Left lung (tissue), 4 donors: ENCODE measurements at regions not wholly inside any gene's neighbourhood (a gene's known extent, or its start where the extent isn't known, plus 50 kb on each side); places are given as distances from the start of the nearest gene placed in this dataset.

Source experiments
- ATAC-seq: fragments of 200-7000 bp; cut with Tn5 transposase; one replicate; pipeline ENCODE4 v1.9.1; 2020; ENCODE audit warnings: moderate library complexity
- DNase-seq, 4 donors: peaks; one replicate each; pipeline ENCODE4 v3.0.0-alpha.2; 2013 to 2020
- H3K27ac ChIP-seq, 2 donors: fragments of 200-600 bp; sonication (generic) in 1 of 2; one replicate each; pipeline versions ENCODE4 v1.5.0 to v1.8.0; 2020 to 2021
- H3K27me3 ChIP-seq, 2 donors: fragments of 200-600 bp; sonication (generic) in 1 of 2; one replicate each; pipeline versions ENCODE4 v1.5.0 to v1.8.0; 2020 to 2021
- H3K36me3 ChIP-seq, 2 donors: fragments of 200-600 bp; sonication (generic) in 1 of 2; one replicate each; pipeline versions ENCODE4 v1.5.0 to v1.8.0; 2020 to 2021
- H3K4me1 ChIP-seq, 2 donors: fragments of 200-600 bp; one replicate each; pipeline ENCODE4 v1.8.0; 2021
- H3K4me3 ChIP-seq, 2 donors: fragments of 200-600 bp; sonication (generic) in 1 of 2; one replicate each; pipeline versions ENCODE4 v1.5.0 to v1.8.0; 2020 to 2021; ENCODE audit warnings: mild to moderate bottlenecking in 1 of 2
- H3K9me3 ChIP-seq, 2 donors: fragments of 200-600 bp; sonication (generic) in 1 of 2; one replicate each; pipeline versions ENCODE4 v1.5.0 to v1.8.0; 2020 to 2021
- intact Hi-C, 2 donors: fragments of 100-400 bp; cut with DNase I; formaldehyde crosslinking; loops; one replicate each; pipeline versions ENCODE4 v1.11.2 to v1.14.2; 2022
- TF ChIP-seq, protein P1 (sequence below), 2 donors: fragments of 200-600 bp; sonication (generic) in 1 of 2; IDR thresholded peaks; one replicate each; pipeline versions ENCODE4 v1.5.0 to v1.8.0; 2021; ENCODE audit warnings: antibody characterized with exemption in 2 of 2
- donor health status: DM: no; HTN: yes; CAD: no.
- donor health status: DM: no; HTN: no; CAD: no.

DNA sequence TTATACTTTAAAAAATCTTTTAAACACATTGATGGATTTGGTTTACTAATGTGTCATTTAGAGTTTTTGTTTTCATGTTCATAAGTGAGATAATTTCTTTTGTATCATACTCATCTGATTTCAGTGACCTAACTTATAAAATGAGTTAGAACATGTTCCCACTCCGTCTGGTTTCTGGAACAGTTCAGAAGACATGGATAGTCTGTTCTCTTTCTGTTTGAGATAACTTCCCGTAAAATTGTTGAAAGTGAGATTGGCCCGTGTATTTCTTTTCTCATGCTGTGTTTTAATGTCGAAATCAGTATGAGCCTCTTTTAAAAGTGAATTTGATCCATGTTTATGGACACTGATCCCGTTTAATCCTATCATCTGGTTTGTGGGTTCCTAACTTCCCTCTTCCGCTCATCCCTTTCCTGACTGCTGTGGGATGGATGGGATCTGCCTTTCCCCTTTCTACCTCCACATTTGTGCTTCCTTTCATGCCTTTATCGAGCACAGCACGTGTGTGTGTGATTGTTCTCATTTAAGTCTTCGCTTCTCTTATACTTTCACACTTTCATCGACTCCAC, 78.9 kb downstream of the COPS8 start:
- DNase-seq (no peak), ATAC-seq (no peak)
- H3K36me3 ChIP-seq: no peaks in the 10 kb centered on the region
- no peak overlapping the region for H3K4me3 ChIP-seq
- no peaks in the 10 kb centered on the region for H3K27me3 ChIP-seq
- intact Hi-C loops: no loop called here
- peaks cover 0 to 4% of the 10 kb centered on the region in 2 donors for H3K4me1 ChIP-seq
- TF ChIP-seq, protein P1, sequence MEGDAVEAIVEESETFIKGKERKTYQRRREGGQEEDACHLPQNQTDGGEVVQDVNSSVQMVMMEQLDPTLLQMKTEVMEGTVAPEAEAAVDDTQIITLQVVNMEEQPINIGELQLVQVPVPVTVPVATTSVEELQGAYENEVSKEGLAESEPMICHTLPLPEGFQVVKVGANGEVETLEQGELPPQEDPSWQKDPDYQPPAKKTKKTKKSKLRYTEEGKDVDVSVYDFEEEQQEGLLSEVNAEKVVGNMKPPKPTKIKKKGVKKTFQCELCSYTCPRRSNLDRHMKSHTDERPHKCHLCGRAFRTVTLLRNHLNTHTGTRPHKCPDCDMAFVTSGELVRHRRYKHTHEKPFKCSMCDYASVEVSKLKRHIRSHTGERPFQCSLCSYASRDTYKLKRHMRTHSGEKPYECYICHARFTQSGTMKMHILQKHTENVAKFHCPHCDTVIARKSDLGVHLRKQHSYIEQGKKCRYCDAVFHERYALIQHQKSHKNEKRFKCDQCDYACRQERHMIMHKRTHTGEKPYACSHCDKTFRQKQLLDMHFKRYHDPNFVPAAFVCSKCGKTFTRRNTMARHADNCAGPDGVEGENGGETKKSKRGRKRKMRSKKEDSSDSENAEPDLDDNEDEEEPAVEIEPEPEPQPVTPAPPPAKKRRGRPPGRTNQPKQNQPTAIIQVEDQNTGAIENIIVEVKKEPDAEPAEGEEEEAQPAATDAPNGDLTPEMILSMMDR (IDR thresholded peaks at IDR 0.05): no peak
- H3K9me3 ChIP-seq: no peaks in the 10 kb centered on the region
- peak overlapping the region in 1 of 2 donors; percentile 29 for H3K27ac ChIP-seq

DNA sequence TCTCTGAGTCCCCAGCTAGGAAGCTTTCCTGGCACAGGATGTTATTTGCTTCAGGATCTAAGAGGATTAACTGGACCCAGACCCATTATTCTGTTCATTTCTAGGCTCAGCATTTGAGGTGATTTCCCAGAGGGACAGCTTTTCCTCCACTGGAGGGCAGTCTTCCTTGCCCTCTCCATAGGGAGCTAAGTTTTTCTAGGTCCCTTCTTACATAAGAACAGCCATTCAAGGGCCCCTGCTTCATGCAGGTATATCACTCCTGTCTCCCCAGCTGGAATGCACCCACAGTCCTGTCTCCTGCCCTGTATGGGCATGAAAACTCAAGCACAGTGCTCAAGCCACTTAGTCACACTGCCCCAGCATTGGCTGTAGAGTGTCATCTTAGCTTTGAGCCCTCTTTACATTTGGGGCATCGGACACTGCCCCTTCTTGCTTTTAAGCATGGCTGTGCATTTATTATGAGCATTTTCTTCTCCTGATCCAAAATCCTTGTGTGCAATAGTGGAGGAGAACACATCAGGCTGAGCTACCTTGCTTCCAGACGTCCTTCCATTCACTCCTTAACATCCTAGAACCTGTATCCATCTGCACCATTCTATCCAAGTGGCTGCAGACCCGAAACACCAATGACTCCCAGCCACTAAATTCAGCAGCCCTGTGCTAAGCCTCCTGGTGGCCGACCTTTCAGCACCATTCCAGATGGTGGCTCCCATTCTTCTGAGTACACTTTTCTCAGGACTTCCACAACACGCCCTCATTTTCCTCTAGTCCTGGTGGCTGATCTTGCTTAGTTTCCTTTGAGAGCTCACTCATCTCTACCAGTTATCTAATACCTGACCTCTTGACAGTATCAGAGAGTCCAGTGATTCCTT, 80.0 kb downstream of the COPS8 start:
- H3K27me3 ChIP-seq: no peaks in the 10 kb centered on the region

DNA sequence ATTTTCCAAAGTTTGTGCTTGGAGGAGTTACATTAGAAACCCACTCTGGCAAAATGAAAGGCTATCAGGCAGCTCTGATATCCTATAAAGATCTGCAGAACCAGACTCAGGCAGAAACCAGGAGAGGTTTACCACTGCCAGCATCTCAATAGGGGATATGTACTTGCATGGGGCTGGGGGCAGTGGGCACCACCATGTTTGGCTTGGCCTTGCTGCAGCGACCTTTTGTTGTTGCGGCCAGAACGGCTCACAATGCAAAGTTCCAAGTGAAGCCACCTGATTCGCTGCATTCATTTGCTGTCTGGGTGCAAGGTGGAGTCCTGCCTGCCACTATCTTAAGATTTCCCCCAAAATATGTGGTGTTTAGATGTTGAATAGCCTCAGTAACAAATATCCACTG, 81.3 kb downstream of the COPS8 start:
- TF ChIP-seq, protein P1 (IDR thresholded peaks at IDR 0.05): no peak
- Histone ChIP-seq H3K27me3 (no peaks in the 10 kb centered on the region), H3K4me3 (no peak overlapping the region), H3K9me3 (no peaks in the 10 kb centered on the region), H3K4me1 (no peaks in the 10 kb centered on the region), H3K27ac (no peak overlapping the region), H3K36me3 (no peaks in the 10 kb centered on the region)
- no peak for ATAC-seq
- intact Hi-C loops: no loop called here
- DNase-seq: no peak

More for the DNA sequence above, 80.0 kb downstream of the COPS8 start:
- H3K27ac ChIP-seq: no peak overlapping the region
- no peaks in the 10 kb centered on the region for H3K36me3 ChIP-seq
- DNase-seq (no peak), ATAC-seq (peak; percentile 80)
- no peak overlapping the region for H3K4me3 ChIP-seq
- H3K4me1 ChIP-seq: peaks cover 0 to 4% of the 10 kb centered on the region in 2 donors
- intact Hi-C loops: no loop called here
- H3K9me3 ChIP-seq: no peaks in the 10 kb centered on the region
- TF ChIP-seq, protein P1 (IDR thresholded peaks at IDR 0.05): peak; percentile 8 to 16

DNA sequence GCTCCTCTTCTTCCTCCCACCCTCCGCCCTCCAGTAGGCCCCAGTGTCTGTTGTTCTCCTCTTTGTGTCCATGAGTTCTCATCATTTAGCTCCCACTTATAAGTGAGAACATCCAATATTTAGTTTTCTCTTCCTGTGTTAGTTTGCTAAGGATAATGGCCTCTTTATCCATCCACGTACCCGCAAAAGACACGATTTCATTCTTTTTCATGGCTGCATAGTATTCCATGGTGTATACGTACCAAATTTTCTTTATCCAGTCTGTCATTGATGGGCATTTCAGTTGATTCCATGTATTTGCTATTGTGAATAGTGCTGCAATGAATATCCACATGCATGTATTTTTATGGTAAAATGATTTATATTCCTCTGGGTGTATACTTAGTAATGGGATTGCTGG, 82.2 kb downstream of the COPS8 start:
- TF ChIP-seq, protein P1 (IDR thresholded peaks at IDR 0.05): no peak
- H3K27me3 ChIP-seq: no peaks in the 10 kb centered on the region
- no peak overlapping the region for H3K4me3 ChIP-seq
- H3K36me3 ChIP-seq: no peaks in the 10 kb centered on the region
- H3K27ac ChIP-seq: no peak overlapping the region
- H3K4me1 ChIP-seq: no peaks in the 10 kb centered on the region
- ATAC-seq (no peak), DNase-seq (no peak)
- no peaks in the 10 kb centered on the region for H3K9me3 ChIP-seq
- intact Hi-C loops: no loop called here

DNA sequence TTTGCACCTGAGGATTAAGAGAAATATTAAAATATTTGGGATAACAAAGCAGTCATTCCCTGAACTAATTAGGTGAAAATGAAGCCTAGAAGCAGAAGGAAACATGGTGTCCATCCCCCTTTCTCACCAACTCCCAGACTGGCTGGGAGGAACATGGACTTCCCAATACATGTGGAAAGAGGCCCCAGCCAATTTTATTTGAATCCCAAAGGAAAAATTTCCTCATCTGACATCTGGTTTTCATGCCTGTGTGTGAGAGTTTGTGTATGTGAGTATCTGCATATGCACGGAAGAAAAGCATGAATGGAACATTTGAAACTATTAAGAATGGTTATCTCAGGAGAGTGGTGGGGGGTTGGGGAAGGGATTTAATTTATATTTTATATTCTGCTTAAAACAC, 84.3 kb downstream of the COPS8 start:
- ATAC-seq: no peak
- no peaks in the 10 kb centered on the region for H3K27me3 ChIP-seq
- intact Hi-C loops: no loop called here

More for the DNA sequence above, 84.3 kb downstream of the COPS8 start:
- Histone ChIP-seq H3K9me3 (peaks cover 0 to 6% of the 10 kb centered on the region in 2 donors), H3K4me1 (no peaks in the 10 kb centered on the region), H3K27ac (peak overlapping the region in 1 of 2 donors; percentile 63), H3K36me3 (no peaks in the 10 kb centered on the region), H3K4me3 (no peak overlapping the region)
- TF ChIP-seq, protein P1 (IDR thresholded peaks at IDR 0.05): no peak
- no peak for DNase-seq
